GM12891 (cell line): ENCODE measurements at regions not wholly inside any gene's neighbourhood (a gene's known extent, or its start where the extent isn't known, plus 50 kb on each side); places are given as distances from the start of the nearest gene placed in this dataset.

Experiments
- POLR2A ChIP-seq: IDR thresholded peaks from 2 replicates; pipeline ENCODE4 v1.6.1; 2011; ENCODE audit warnings: low read depth, low read length, control low read depth
- POLR2AphosphoS5 ChIP-seq: IDR thresholded peaks from 2 replicates; pipeline ENCODE4 v1.6.1; 2011; ENCODE audit warnings: low read depth, low read length, control low read depth
- SPI1 ChIP-seq: IDR thresholded peaks from 2 replicates; pipeline ENCODE4 v1.6.1; 2011; ENCODE audit warnings: low read depth, low read length, control low read depth
- TAF1 ChIP-seq: IDR thresholded peaks from 2 replicates; pipeline ENCODE4 v1.6.1; 2011; ENCODE audit warnings: low read depth, low read length, control low read depth

GRCh38 chr20:57030611-57031600 is 235.5 kb downstream of the BMP7 start:
- TF ChIP-seq TAF1 (no peak), POLR2A (no peak), POLR2AphosphoS5 (no peak), SPI1 (no peak)
